ENCODE measurements at regions not wholly inside any gene's neighbourhood (a gene's known extent, or its start where the extent isn't known, plus 50 kb on each side); places are given as distances from the start of the nearest gene placed in this dataset.

DNA sequence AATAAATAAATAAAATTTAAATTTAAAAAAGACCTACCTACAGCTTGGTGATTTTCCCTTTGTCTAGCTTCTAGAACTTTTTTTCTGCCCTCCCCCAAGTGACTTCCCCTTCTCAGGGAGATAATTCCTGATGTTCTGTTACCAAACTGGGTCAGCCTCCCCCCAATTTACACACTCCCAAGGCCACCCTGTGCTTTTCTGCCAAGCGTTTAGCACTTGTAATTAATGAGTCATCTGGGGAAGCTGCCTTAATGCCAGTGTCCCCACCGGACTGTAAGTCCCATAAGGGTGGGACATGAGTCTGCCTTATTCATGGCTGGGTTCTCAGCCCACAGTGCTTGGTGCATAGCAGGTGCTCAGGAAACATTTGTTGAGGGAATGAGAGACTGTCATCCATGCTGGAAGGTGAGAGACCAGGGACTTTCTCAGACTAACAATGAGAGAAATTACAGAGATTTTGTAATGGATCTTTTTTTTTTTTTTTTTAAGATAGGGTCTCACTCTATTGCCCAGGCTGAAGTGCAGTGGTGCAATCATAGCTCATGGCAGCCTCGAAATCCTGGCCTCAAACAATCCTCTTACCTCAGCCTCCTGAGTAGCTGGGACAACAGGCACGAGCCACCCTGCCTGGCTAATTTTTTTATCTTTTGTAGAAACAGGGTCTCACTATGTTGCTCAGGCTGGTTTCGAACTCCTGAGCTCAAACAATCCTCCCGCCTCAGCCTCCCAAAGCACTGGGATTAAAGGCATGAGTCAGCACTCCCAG is 106.8 kb downstream of the PHETA1 start:
- TF ChIP-seq, protein P1, sequence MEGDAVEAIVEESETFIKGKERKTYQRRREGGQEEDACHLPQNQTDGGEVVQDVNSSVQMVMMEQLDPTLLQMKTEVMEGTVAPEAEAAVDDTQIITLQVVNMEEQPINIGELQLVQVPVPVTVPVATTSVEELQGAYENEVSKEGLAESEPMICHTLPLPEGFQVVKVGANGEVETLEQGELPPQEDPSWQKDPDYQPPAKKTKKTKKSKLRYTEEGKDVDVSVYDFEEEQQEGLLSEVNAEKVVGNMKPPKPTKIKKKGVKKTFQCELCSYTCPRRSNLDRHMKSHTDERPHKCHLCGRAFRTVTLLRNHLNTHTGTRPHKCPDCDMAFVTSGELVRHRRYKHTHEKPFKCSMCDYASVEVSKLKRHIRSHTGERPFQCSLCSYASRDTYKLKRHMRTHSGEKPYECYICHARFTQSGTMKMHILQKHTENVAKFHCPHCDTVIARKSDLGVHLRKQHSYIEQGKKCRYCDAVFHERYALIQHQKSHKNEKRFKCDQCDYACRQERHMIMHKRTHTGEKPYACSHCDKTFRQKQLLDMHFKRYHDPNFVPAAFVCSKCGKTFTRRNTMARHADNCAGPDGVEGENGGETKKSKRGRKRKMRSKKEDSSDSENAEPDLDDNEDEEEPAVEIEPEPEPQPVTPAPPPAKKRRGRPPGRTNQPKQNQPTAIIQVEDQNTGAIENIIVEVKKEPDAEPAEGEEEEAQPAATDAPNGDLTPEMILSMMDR (conservative IDR thresholded peaks at IDR 0.05; ENCODE audit: low read depth in 2 of 2) = no peak
- no peak for TF ChIP-seq EZH2phosphoT487 (IDR thresholded peaks at IDR 0.05; ENCODE audit: unreplicated experiment)
- no peak for TF ChIP-seq POLR2AphosphoS5 (IDR thresholded peaks at IDR 0.05; ENCODE audit: low read depth)
- TF ChIP-seq ZNF331 (CRISPR knock-in tag; IDR thresholded peaks at IDR 0.05; ENCODE audit: low read depth) = no peak
- TF ChIP-seq EZH2 (IDR thresholded peaks at IDR 0.05; ENCODE audit: low read depth, unreplicated experiment) = no peak
- TF ChIP-seq, protein P2, sequence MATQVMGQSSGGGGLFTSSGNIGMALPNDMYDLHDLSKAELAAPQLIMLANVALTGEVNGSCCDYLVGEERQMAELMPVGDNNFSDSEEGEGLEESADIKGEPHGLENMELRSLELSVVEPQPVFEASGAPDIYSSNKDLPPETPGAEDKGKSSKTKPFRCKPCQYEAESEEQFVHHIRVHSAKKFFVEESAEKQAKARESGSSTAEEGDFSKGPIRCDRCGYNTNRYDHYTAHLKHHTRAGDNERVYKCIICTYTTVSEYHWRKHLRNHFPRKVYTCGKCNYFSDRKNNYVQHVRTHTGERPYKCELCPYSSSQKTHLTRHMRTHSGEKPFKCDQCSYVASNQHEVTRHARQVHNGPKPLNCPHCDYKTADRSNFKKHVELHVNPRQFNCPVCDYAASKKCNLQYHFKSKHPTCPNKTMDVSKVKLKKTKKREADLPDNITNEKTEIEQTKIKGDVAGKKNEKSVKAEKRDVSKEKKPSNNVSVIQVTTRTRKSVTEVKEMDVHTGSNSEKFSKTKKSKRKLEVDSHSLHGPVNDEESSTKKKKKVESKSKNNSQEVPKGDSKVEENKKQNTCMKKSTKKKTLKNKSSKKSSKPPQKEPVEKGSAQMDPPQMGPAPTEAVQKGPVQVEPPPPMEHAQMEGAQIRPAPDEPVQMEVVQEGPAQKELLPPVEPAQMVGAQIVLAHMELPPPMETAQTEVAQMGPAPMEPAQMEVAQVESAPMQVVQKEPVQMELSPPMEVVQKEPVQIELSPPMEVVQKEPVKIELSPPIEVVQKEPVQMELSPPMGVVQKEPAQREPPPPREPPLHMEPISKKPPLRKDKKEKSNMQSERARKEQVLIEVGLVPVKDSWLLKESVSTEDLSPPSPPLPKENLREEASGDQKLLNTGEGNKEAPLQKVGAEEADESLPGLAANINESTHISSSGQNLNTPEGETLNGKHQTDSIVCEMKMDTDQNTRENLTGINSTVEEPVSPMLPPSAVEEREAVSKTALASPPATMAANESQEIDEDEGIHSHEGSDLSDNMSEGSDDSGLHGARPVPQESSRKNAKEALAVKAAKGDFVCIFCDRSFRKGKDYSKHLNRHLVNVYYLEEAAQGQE (IDR thresholded peaks at IDR 0.05; ENCODE audit: unreplicated experiment) = no peak
- no peak for TF ChIP-seq JUNB (IDR thresholded peaks at IDR 0.05; ENCODE audit: unreplicated experiment)
- TF ChIP-seq, protein P3, sequence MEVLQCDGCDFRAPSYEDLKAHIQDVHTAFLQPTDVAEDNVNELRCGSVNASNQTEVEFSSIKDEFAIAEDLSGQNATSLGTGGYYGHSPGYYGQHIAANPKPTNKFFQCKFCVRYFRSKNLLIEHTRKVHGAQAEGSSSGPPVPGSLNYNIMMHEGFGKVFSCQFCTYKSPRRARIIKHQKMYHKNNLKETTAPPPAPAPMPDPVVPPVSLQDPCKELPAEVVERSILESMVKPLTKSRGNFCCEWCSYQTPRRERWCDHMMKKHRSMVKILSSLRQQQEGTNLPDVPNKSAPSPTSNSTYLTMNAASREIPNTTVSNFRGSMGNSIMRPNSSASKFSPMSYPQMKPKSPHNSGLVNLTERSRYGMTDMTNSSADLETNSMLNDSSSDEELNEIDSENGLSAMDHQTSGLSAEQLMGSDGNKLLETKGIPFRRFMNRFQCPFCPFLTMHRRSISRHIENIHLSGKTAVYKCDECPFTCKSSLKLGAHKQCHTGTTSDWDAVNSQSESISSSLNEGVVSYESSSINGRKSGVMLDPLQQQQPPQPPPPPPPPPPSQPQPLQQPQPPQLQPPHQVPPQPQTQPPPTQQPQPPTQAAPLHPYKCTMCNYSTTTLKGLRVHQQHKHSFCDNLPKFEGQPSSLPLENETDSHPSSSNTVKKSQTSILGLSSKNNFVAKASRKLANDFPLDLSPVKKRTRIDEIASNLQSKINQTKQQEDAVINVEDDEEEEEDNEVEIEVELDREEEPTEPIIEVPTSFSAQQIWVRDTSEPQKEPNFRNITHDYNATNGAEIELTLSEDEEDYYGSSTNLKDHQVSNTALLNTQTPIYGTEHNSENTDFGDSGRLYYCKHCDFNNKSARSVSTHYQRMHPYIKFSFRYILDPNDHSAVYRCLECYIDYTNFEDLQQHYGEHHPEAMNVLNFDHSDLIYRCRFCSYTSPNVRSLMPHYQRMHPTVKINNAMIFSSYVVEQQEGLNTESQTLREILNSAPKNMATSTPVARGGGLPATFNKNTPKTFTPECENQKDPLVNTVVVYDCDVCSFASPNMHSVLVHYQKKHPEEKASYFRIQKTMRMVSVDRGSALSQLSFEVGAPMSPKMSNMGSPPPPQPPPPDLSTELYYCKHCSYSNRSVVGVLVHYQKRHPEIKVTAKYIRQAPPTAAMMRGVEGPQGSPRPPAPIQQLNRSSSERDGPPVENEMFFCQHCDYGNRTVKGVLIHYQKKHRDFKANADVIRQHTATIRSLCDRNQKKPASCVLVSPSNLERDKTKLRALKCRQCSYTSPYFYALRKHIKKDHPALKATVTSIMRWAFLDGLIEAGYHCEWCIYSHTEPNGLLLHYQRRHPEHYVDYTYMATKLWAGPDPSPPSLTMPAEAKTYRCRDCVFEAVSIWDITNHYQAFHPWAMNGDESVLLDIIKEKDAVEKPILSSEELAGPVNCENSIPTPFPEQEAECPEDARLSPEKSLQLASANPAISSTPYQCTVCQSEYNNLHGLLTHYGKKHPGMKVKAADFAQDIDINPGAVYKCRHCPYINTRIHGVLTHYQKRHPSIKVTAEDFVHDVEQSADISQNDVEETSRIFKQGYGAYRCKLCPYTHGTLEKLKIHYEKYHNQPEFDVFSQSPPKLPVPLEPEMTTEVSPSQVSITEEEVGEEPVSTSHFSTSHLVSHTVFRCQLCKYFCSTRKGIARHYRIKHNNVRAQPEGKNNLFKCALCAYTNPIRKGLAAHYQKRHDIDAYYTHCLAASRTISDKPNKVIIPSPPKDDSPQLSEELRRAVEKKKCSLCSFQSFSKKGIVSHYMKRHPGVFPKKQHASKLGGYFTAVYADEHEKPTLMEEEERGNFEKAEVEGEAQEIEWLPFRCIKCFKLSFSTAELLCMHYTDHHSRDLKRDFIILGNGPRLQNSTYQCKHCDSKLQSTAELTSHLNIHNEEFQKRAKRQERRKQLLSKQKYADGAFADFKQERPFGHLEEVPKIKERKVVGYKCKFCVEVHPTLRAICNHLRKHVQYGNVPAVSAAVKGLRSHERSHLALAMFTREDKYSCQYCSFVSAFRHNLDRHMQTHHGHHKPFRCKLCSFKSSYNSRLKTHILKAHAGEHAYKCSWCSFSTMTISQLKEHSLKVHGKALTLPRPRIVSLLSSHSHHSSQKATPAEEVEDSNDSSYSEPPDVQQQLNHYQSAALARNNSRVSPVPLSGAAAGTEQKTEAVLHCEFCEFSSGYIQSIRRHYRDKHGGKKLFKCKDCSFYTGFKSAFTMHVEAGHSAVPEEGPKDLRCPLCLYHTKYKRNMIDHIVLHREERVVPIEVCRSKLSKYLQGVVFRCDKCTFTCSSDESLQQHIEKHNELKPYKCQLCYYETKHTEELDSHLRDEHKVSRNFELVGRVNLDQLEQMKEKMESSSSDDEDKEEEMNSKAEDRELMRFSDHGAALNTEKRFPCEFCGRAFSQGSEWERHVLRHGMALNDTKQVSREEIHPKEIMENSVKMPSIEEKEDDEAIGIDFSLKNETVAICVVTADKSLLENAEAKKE (CRISPR knock-in tag; IDR thresholded peaks at IDR 0.05) = no peak
- TF ChIP-seq ZNF114 (CRISPR knock-in tag; IDR thresholded peaks at IDR 0.05) = no peak
